Parathyroid adenoma (tissue), 2 donors: ENCODE measurements at regions not wholly inside any gene's neighbourhood (a gene's known extent, or its start where the extent isn't known, plus 50 kb on each side); places are given as distances from the start of the nearest gene placed in this dataset.

Experiments
- H2AFZ ChIP-seq: fragments of 300-600 bp; sonication (generic); one replicate; pipeline ENCODE4 v1.7.0; 2017; ENCODE audit warnings: antibody characterized with exemption, mild to moderate bottlenecking
- H3K27ac ChIP-seq: fragments of 300-600 bp; sonication (generic); one replicate; pipeline ENCODE4 v1.7.0; 2017
- H3K27me3 ChIP-seq: fragments of 300-600 bp; sonication (generic); one replicate; pipeline ENCODE4 v1.7.0; 2017; ENCODE audit warnings: low read length; ENCODE audit not compliant: control insufficient read depth, insufficient read depth
- H3K36me3 ChIP-seq: fragments of 300-600 bp; sonication (generic); one replicate; pipeline ENCODE4 v1.7.0; 2017; ENCODE audit warnings: low read length; ENCODE audit not compliant: control insufficient read depth, insufficient read depth
- H3K4me1 ChIP-seq: fragments of 300-600 bp; sonication (generic); one replicate; pipeline ENCODE4 v1.7.0; 2017; ENCODE audit warnings: control low read depth
- H3K4me2 ChIP-seq: fragments of 300-600 bp; sonication (generic); one replicate; pipeline ENCODE4 v1.7.0; 2017; ENCODE audit warnings: low read length
- H3K4me3 ChIP-seq: fragments of 300-600 bp; sonication (generic); one replicate; pipeline ENCODE4 v1.7.0; 2017; ENCODE audit warnings: low read depth, low read length
- H3K79me2 ChIP-seq: fragments of 300-600 bp; sonication (generic); one replicate; pipeline ENCODE4 v1.7.0; 2017; ENCODE audit warnings: control low read depth
- H3K9ac ChIP-seq: fragments of 300-600 bp; sonication (generic); one replicate; pipeline ENCODE4 v1.7.0; 2017; ENCODE audit warnings: mild to moderate bottlenecking
- H3K9me3 ChIP-seq: fragments of 300-600 bp; sonication (generic); one replicate; pipeline ENCODE4 v1.7.0; 2017; ENCODE audit warnings: low read length; ENCODE audit not compliant: control insufficient read depth
- CTCF ChIP-seq: fragments of 300-600 bp; sonication (generic); IDR thresholded peaks from one replicate; pipeline ENCODE4 v1.7.0; 2017; ENCODE audit warnings: antibody characterized with exemption, mild to moderate bottlenecking
- donor health status: primary hyperparathyroidism.

- Histone ChIP-seq H3K4me2 (no peak overlapping the region), H3K9ac (no peak overlapping the region), H3K36me3 (no peaks in the 10 kb centered on the region), H3K79me2 (no peaks in the 10 kb centered on the region), H3K27ac (no peak overlapping the region), H3K27me3 (no peaks in the 10 kb centered on the region), H3K4me3 (no peak overlapping the region), H2AFZ (no peak overlapping the region), H3K4me1 (no peaks in the 10 kb centered on the region), H3K9me3 (no peaks in the 10 kb centered on the region)
- no peak for TF ChIP-seq CTCF
Measured at GRCh38 chr17:72222661-72223380, 102.0 kb downstream of the SOX9 start.

GRCh38 chr17:72223866-72224291 is 103.1 kb downstream of the SOX9 start:
- H3K27ac ChIP-seq: no peak overlapping the region

GRCh38 chr17:72226322-72226721 is 105.5 kb downstream of the SOX9 start:
- TF ChIP-seq CTCF: no peak
- Histone ChIP-seq H3K4me2 (no peak overlapping the region), H3K4me3 (no peak overlapping the region), H3K36me3 (no peaks in the 10 kb centered on the region), H3K4me1 (no peaks in the 10 kb centered on the region), H3K27me3 (peaks cover 3% of the 10 kb centered on the region), H3K9ac (no peak overlapping the region), H3K79me2 (no peaks in the 10 kb centered on the region), H3K9me3 (no peaks in the 10 kb centered on the region), H2AFZ (no peak overlapping the region), H3K27ac (no peak overlapping the region)

More at GRCh38 chr17:72223866-72224291, 103.1 kb downstream of the SOX9 start:
- Histone ChIP-seq H3K27me3 (no peaks in the 10 kb centered on the region), H3K4me2 (no peak overlapping the region), H3K79me2 (no peaks in the 10 kb centered on the region), H3K4me1 (no peaks in the 10 kb centered on the region), H3K36me3 (no peaks in the 10 kb centered on the region), H3K9ac (no peak overlapping the region), H2AFZ (no peak overlapping the region), H3K9me3 (no peaks in the 10 kb centered on the region), H3K4me3 (no peak overlapping the region)
- no peak for TF ChIP-seq CTCF

- Histone ChIP-seq H3K4me2 (no peak overlapping the region), H2AFZ (no peak overlapping the region), H3K4me1 (no peaks in the 10 kb centered on the region), H3K36me3 (no peaks in the 10 kb centered on the region), H3K79me2 (no peaks in the 10 kb centered on the region), H3K27ac (no peak overlapping the region), H3K9me3 (no peaks in the 10 kb centered on the region), H3K27me3 (peaks cover 3% of the 10 kb centered on the region), H3K9ac (no peak overlapping the region), H3K4me3 (no peak overlapping the region)
- no peak for TF ChIP-seq CTCF
Measured at GRCh38 chr17:72233986-72234385, 113.2 kb downstream of the SOX9 start.

- Histone ChIP-seq H3K79me2 (no peaks in the 10 kb centered on the region), H3K4me2 (no peak overlapping the region), H3K4me1 (no peaks in the 10 kb centered on the region), H3K36me3 (no peaks in the 10 kb centered on the region), H3K9me3 (no peaks in the 10 kb centered on the region), H3K27me3 (peaks cover 3% of the 10 kb centered on the region), H3K9ac (no peak overlapping the region), H2AFZ (no peak overlapping the region), H3K27ac (no peak overlapping the region), H3K4me3 (no peak overlapping the region)
- no peak for TF ChIP-seq CTCF
Measured at GRCh38 chr17:72234985-72235384, 114.2 kb downstream of the SOX9 start.
